ENCODE measurements at regions not wholly inside any gene's neighbourhood (a gene's known extent, or its start where the extent isn't known, plus 50 kb on each side); places are given as distances from the start of the nearest gene placed in this dataset.

- no peak overlapping the region for H3K4me3 ChIP-seq
- ChIA-PET POLR2A (interaction anchor here (0.7 kb wide), 1 partner anchor 84 kb away, joined by 3 read pairs; no protein-coding TSS in a partner anchor), CTCF (ENCODE audit: low intra/inter-chr PET ratio) (no interaction called here)
- in situ Hi-C loops (cut with MboI) = no loop called here
- BruUV-seq (replicated peaks) = no TSS peak
- FAIRE-seq = no peak
- no peaks in the 10 kb centered on the region for H4K20me1 ChIP-seq (replicated peaks; ENCODE audit: control insufficient read depth, insufficient read depth, low read length)
- no peaks in the 10 kb centered on the region for H3K79me2 ChIP-seq (ENCODE audit: control insufficient read depth, insufficient read depth, low read length)
- ATAC-seq = no peak
- H3K9ac ChIP-seq (ENCODE audit: insufficient read depth in 1 of 2, low read depth in 2 of 2, low read length in 2 of 2) = no peak overlapping the region
- H3K36me3 ChIP-seq (ENCODE audit: control insufficient read depth, insufficient read depth, low read length) = no peaks in the 10 kb centered on the region
- H3K27ac ChIP-seq (ENCODE audit: extremely low read depth, low read depth, low read length) = no peak overlapping the region
- H3K9me3 ChIP-seq (replicated peaks; ENCODE audit: control insufficient read depth, insufficient read depth, low read depth, low read length) = no peaks in the 10 kb centered on the region
- TF ChIP-seq RB1 (IDR thresholded peaks at IDR 0.05; ENCODE audit: low read depth) = no peak
- no peak for TF ChIP-seq KLF6 (CRISPR knock-in tag; IDR thresholded peaks at IDR 0.05; ENCODE audit: borderline replicate concordance)
- TF ChIP-seq ESRRB (CRISPR knock-in tag; IDR thresholded peaks at IDR 0.05; ENCODE audit: borderline replicate concordance) = no peak
- no peak for TF ChIP-seq SETDB1 (IDR thresholded peaks at IDR 0.05; ENCODE audit: low read length)
- no peak for TF ChIP-seq PHB2 (IDR thresholded peaks at IDR 0.05; ENCODE audit: low read depth)
- no peak for DNase-seq (ENCODE audit: extremely low read depth in 1 of 4, low spot score in 3 of 4)
- H3K9me1 ChIP-seq (ENCODE audit: control insufficient read depth, insufficient read depth, low read length) = no peaks in the 10 kb centered on the region
- no peak overlapping the region for H2AFZ ChIP-seq (ENCODE audit: low read depth, low read length)
- intact Hi-C loops (cut with micrococcal nuclease) = no loop called here
- no peaks in the 10 kb centered on the region for H3K4me1 ChIP-seq (replicated peaks in 1 of 2; ENCODE audit: control insufficient read depth in 2 of 2, insufficient read depth in 2 of 2, low read length in 2 of 2)
- H3K27me3 ChIP-seq (ENCODE audit: control insufficient read depth in 2 of 2, insufficient read depth in 2 of 2, low read length in 2 of 2) = peaks cover 0 to 17% of the 10 kb centered on the region in 2 experiments; a peak in 1 of 5 replicates
- no peak overlapping the region for H3K4me2 ChIP-seq (ENCODE audit: insufficient read depth, low read length)
- 0% methylated on average over 4 of the region's 4 CpGs for WGBS (ENCODE audit: insufficient coverage, low coverage, missing lambda C conversion rate)
Observed at GRCh38 chr9:99463131-99463530, 241.0 kb downstream of the SEC61B start.

GRCh38 chr9:99464568-99464967 is 242.5 kb downstream of the SEC61B start:
- no peak overlapping the region for H2AFZ ChIP-seq (ENCODE audit: low read depth, low read length)
- no peaks in the 10 kb centered on the region for H3K9me1 ChIP-seq (ENCODE audit: control insufficient read depth, insufficient read depth, low read length)
- H3K9ac ChIP-seq (ENCODE audit: insufficient read depth in 1 of 2, low read depth in 2 of 2, low read length in 2 of 2) = no peak overlapping the region
- no peaks in the 10 kb centered on the region for H3K79me2 ChIP-seq (ENCODE audit: control insufficient read depth, insufficient read depth, low read length)
- 11% methylated on average over 3 of the region's 4 CpGs for WGBS (ENCODE audit: insufficient coverage, low coverage, missing lambda C conversion rate)
- DNase-seq (ENCODE audit: extremely low read depth in 1 of 4, low spot score in 3 of 4) = no peak
- TF ChIP-seq SAFB (IDR thresholded peaks at IDR 0.05; ENCODE audit: borderline replicate concordance, low read depth, low read length) (no peak), NFE2L1 (tag; IDR thresholded peaks at IDR 0.05; ENCODE audit: borderline replicate concordance, low read depth) (no peak), ARID3B (CRISPR knock-in tag; IDR thresholded peaks at IDR 0.05; ENCODE audit: borderline replicate concordance) (no peak), ILF3 (IDR thresholded peaks at IDR 0.05; ENCODE audit: borderline replicate concordance) (no peak), PBX2 (CRISPR knock-in tag; IDR thresholded peaks at IDR 0.05; ENCODE audit: low read depth) (no peak), PBX2 (tag; conservative IDR thresholded peaks at IDR 0.05; ENCODE audit: low read depth) (no peak), DIDO1 (tag; IDR thresholded peaks at IDR 0.05; ENCODE audit: low read depth) (no peak)
- BruUV-seq (replicated peaks) = no TSS peak
- no peak overlapping the region for H3K4me3 ChIP-seq
- no peak overlapping the region for H3K27ac ChIP-seq (ENCODE audit: extremely low read depth, low read depth, low read length)
- ChIA-PET POLR2A (no interaction called here), CTCF (ENCODE audit: low intra/inter-chr PET ratio) (no interaction called here)
- H3K36me3 ChIP-seq (ENCODE audit: control insufficient read depth, insufficient read depth, low read length) = no peaks in the 10 kb centered on the region
- H3K4me2 ChIP-seq (ENCODE audit: insufficient read depth, low read length) = no peak overlapping the region
- FAIRE-seq = no peak
- H3K27me3 ChIP-seq (ENCODE audit: control insufficient read depth in 2 of 2, insufficient read depth in 2 of 2, low read length in 2 of 2) = peaks cover 0 to 14% of the 10 kb centered on the region in 2 experiments; a peak in 1 of 5 replicates
- H3K9me3 ChIP-seq (replicated peaks; ENCODE audit: control insufficient read depth, insufficient read depth, low read depth, low read length) = no peaks in the 10 kb centered on the region
- no peaks in the 10 kb centered on the region for H4K20me1 ChIP-seq (replicated peaks; ENCODE audit: control insufficient read depth, insufficient read depth, low read length)
- intact Hi-C loops (cut with micrococcal nuclease) (no loop called here), in situ Hi-C loops (cut with MboI) (no loop called here)
- no peak for ATAC-seq
- no peaks in the 10 kb centered on the region for H3K4me1 ChIP-seq (replicated peaks in 1 of 2; ENCODE audit: control insufficient read depth in 2 of 2, insufficient read depth in 2 of 2, low read length in 2 of 2)
